ENCODE measurements at regions not wholly inside any gene's neighbourhood (a gene's known extent, or its start where the extent isn't known, plus 50 kb on each side); places are given as distances from the start of the nearest gene placed in this dataset.

DNA sequence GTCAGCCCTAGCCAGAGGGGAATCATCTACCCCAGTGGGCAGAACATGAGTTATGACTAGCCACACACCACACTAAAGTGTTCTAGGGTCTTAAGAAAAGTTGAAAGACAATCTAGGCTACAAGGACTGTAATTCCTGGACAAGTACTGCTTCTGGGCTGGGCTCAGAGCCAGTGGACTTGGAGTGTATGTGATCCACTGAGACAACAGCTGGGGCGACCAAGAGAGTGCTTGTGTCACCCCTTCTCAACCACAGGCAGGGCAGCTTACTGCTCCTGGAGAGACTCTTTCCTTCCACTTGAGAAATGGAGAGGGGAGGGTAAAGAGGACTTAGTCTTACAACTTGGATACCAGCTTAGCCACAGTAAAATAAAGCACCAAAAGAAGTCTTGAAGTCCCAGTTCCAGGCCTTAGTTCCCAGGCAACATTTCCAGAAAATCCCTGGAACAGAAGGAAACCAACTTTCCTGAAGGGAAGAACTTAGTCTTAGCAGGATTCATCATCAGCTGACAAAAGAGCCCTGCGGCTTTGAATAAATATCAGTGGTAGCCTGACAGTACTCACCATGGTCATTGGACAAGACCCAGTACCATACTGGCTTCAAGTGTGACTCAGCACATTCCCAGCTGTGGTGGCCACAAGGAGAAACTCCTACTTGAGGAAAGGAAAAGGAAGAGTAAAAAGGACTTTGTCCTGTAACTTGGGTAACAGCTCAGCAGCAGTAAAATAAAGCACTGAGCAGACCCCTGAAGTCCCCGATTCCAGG, 355.1 kb upstream of the ADGRB3 start:
- TF ChIP-seq EGR1 (IDR thresholded peaks at IDR 0.05) (no peak), TEAD4 (IDR thresholded peaks at IDR 0.05) (no peak), CREB1 (IDR thresholded peaks at IDR 0.05; ENCODE audit: low read depth) (no peak), EP300 (IDR thresholded peaks at IDR 0.05; ENCODE audit: borderline replicate concordance) (no peak), ZBTB7A (IDR thresholded peaks at IDR 0.05; ENCODE audit: low read depth) (no peak), RAD21 (IDR thresholded peaks at IDR 0.05; ENCODE audit: low read depth) (no peak), NFIC (IDR thresholded peaks at IDR 0.05) (no peak), YY1 (IDR thresholded peaks at IDR 0.05; ENCODE audit: low read depth) (no peak), CEBPB (IDR thresholded peaks at IDR 0.05) (no peak), TCF12 (IDR thresholded peaks at IDR 0.05; ENCODE audit: low read depth) (no peak), TAF1 (IDR thresholded peaks at IDR 0.05; ENCODE audit: low read depth) (no peak), FOXM1 (IDR thresholded peaks at IDR 0.05; ENCODE audit: borderline replicate concordance, low read depth) (no peak)
- TF ChIP-seq, protein P1, sequence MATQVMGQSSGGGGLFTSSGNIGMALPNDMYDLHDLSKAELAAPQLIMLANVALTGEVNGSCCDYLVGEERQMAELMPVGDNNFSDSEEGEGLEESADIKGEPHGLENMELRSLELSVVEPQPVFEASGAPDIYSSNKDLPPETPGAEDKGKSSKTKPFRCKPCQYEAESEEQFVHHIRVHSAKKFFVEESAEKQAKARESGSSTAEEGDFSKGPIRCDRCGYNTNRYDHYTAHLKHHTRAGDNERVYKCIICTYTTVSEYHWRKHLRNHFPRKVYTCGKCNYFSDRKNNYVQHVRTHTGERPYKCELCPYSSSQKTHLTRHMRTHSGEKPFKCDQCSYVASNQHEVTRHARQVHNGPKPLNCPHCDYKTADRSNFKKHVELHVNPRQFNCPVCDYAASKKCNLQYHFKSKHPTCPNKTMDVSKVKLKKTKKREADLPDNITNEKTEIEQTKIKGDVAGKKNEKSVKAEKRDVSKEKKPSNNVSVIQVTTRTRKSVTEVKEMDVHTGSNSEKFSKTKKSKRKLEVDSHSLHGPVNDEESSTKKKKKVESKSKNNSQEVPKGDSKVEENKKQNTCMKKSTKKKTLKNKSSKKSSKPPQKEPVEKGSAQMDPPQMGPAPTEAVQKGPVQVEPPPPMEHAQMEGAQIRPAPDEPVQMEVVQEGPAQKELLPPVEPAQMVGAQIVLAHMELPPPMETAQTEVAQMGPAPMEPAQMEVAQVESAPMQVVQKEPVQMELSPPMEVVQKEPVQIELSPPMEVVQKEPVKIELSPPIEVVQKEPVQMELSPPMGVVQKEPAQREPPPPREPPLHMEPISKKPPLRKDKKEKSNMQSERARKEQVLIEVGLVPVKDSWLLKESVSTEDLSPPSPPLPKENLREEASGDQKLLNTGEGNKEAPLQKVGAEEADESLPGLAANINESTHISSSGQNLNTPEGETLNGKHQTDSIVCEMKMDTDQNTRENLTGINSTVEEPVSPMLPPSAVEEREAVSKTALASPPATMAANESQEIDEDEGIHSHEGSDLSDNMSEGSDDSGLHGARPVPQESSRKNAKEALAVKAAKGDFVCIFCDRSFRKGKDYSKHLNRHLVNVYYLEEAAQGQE (IDR thresholded peaks at IDR 0.05; ENCODE audit: low read depth) = no peak
- TF ChIP-seq, protein P2, sequence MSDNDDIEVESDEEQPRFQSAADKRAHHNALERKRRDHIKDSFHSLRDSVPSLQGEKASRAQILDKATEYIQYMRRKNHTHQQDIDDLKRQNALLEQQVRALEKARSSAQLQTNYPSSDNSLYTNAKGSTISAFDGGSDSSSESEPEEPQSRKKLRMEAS (IDR thresholded peaks at IDR 0.05) = no peak
- TF ChIP-seq, protein P3, sequence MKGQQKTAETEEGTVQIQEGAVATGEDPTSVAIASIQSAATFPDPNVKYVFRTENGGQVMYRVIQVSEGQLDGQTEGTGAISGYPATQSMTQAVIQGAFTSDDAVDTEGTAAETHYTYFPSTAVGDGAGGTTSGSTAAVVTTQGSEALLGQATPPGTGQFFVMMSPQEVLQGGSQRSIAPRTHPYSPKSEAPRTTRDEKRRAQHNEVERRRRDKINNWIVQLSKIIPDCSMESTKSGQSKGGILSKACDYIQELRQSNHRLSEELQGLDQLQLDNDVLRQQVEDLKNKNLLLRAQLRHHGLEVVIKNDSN (IDR thresholded peaks at IDR 0.05) = no peak

DNA sequence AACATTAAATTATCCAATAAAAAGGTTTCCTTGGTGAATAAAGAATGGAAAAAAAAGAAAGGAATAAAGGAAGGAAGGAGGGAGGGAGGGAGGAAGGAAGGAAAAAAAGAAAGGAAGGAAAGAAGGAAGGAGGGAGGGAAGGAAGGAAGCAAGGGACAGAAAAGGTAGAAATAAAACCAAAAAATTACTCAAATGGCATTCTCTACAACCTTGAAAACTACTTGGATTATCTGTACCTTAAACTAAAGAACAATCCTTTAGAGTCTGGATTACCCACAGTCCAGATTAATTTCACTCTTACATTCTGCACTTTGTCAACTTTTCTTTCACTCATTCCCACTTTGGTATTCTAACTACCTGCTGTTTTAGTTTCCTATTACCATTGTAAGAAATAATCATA, 361.8 kb upstream of the ADGRB3 start:
- TF ChIP-seq FOXM1 (IDR thresholded peaks at IDR 0.05; ENCODE audit: borderline replicate concordance, low read depth) (no peak), TCF12 (IDR thresholded peaks at IDR 0.05; ENCODE audit: low read depth) (no peak), CREB1 (IDR thresholded peaks at IDR 0.05; ENCODE audit: low read depth) (no peak), CEBPB (IDR thresholded peaks at IDR 0.05) (no peak), RAD21 (IDR thresholded peaks at IDR 0.05; ENCODE audit: low read depth) (no peak), EGR1 (IDR thresholded peaks at IDR 0.05) (no peak), TAF1 (IDR thresholded peaks at IDR 0.05; ENCODE audit: low read depth) (no peak), TEAD4 (IDR thresholded peaks at IDR 0.05) (no peak), ZBTB7A (IDR thresholded peaks at IDR 0.05; ENCODE audit: low read depth) (no peak), YY1 (IDR thresholded peaks at IDR 0.05; ENCODE audit: low read depth) (no peak), NFIC (IDR thresholded peaks at IDR 0.05) (no peak), EP300 (IDR thresholded peaks at IDR 0.05; ENCODE audit: borderline replicate concordance) (no peak)
- TF ChIP-seq, protein P3 (IDR thresholded peaks at IDR 0.05) = no peak
- TF ChIP-seq, protein P1 (IDR thresholded peaks at IDR 0.05; ENCODE audit: low read depth) = no peak
- TF ChIP-seq, protein P2 (IDR thresholded peaks at IDR 0.05) = no peak

DNA sequence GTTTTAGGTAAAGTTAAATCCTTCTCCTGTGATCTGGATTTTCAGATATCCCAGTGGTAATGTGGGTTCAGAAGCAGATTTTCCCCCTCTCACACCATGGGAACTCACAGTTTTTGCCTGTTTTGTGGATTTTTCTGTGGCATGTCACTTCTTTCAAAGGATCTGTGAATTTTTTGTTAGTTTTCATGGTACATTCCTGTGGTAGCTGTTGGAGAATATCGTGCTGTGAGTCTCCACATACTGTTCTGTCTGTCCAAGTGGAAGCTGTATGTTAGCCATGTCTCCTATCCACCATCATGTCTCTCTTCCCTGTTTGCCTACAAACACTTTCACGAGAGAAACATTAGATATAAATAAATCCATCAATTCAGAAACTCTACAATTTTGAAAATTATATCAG, 378.7 kb upstream of the ADGRB3 start:
- TF ChIP-seq EP300 (IDR thresholded peaks at IDR 0.05; ENCODE audit: borderline replicate concordance) (no peak), ZBTB7A (IDR thresholded peaks at IDR 0.05; ENCODE audit: low read depth) (no peak), RAD21 (IDR thresholded peaks at IDR 0.05; ENCODE audit: low read depth) (no peak), TCF12 (IDR thresholded peaks at IDR 0.05; ENCODE audit: low read depth) (no peak)

DNA sequence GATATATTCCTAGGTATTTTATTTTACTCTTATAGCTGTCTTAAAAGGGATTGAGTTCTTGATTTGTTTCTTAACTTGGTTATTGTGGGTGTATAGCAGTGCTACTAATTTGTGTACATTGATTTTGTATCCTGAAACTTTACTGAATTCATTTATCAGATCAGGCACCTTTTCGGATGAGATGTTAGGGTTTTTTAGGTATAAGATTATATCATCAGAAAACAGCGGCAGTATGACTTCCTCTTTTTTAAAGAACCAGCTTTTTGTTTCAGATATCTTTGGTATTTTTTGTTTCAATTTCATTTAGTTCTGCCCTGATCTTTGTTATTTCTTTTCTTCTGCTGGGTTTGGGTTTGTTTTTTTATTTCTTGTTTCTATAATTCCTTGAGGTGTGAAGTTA, 382.4 kb upstream of the ADGRB3 start:
- TF ChIP-seq TCF12 (IDR thresholded peaks at IDR 0.05; ENCODE audit: low read depth) (no peak), YY1 (IDR thresholded peaks at IDR 0.05; ENCODE audit: low read depth) (no peak), NFIC (IDR thresholded peaks at IDR 0.05) (no peak)

DNA sequence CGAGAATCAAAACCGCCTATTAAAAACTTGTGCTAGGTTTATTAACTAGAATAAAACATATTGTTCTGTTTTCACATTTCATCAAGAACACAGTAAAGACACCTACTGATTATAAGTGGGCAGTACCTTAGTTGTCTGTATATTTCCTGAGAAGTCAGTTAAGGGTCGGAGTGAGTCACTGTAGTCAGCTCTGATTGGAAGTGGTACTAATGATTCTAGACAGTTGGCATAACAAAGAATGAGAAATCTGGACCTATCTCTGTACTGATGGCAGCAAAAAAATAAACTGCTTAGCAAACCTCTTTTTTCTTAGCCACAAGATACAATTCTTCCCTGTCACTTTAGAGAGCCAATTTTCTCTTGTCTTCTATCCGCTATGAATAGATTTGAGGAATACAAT, 387.3 kb upstream of the ADGRB3 start:
- TF ChIP-seq ZBTB7A (IDR thresholded peaks at IDR 0.05; ENCODE audit: low read depth) (no peak), FOXM1 (IDR thresholded peaks at IDR 0.05; ENCODE audit: borderline replicate concordance, low read depth) (no peak), TEAD4 (IDR thresholded peaks at IDR 0.05) (no peak), RAD21 (IDR thresholded peaks at IDR 0.05; ENCODE audit: low read depth) (no peak), YY1 (IDR thresholded peaks at IDR 0.05; ENCODE audit: low read depth) (no peak)
- TF ChIP-seq, protein P2 (IDR thresholded peaks at IDR 0.05) = no peak

DNA sequence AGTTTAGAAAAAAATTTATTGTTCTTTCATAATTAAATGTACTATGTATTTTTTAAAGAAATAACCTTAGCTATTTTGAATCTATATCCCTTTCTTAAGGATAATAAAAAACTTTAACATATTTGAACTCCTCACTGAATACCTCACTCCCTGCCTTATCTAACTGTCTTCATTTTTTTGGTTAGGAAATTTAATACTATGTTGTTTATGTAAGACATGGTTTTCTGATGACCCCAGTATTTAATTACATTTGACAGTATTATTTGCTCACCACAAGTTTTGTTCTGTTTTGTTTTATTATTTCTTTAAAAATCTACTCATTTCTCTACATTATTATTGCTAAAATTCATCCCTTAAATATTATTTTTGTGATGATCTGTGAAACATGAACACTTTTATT, 394.4 kb upstream of the ADGRB3 start:
- TF ChIP-seq, protein P2 (IDR thresholded peaks at IDR 0.05) = no peak
- TF ChIP-seq CEBPB (IDR thresholded peaks at IDR 0.05) = no peak
- no peak for TF ChIP-seq NFIC (IDR thresholded peaks at IDR 0.05)
- no peak for TF ChIP-seq EP300 (IDR thresholded peaks at IDR 0.05; ENCODE audit: borderline replicate concordance)
- no peak for TF ChIP-seq TAF1 (IDR thresholded peaks at IDR 0.05; ENCODE audit: low read depth)
- TF ChIP-seq FOXM1 (IDR thresholded peaks at IDR 0.05; ENCODE audit: borderline replicate concordance, low read depth) = no peak
- no peak for TF ChIP-seq ZBTB7A (IDR thresholded peaks at IDR 0.05; ENCODE audit: low read depth)
- TF ChIP-seq TCF12 (IDR thresholded peaks at IDR 0.05; ENCODE audit: low read depth) = no peak
- TF ChIP-seq CREB1 (IDR thresholded peaks at IDR 0.05; ENCODE audit: low read depth) = no peak
- no peak for TF ChIP-seq TEAD4 (IDR thresholded peaks at IDR 0.05)
